Vagina (tissue), 2 donors: ENCODE measurements at regions not wholly inside any gene's neighbourhood (a gene's known extent, or its start where the extent isn't known, plus 50 kb on each side); places are given as distances from the start of the nearest gene placed in this dataset.
"Not testable (repeated sequence)": the region's sequence is repeated elsewhere in the genome, so short reads cannot be mapped to it uniquely, and the experiment has no call there.

Source experiments
- DNase-seq, 2 donors: peaks; one replicate each; pipeline ENCODE4 v3.0.0-alpha.2; 2017; ENCODE audit errors: extremely low spot score in 2 of 2
- H3K27ac ChIP-seq: fragments of 200-600 bp; sonication (generic); one replicate; pipeline ENCODE4 v1.5.1; 2019
- H3K27me3 ChIP-seq: fragments of 200-600 bp; sonication (generic); one replicate; pipeline ENCODE4 v1.5.1; 2019
- H3K36me3 ChIP-seq, 2 donors: fragments of 200-600 bp; sonication (generic); one replicate each; pipeline ENCODE4 v1.5.1; 2017 to 2019
- H3K4me1 ChIP-seq: fragments of 200-600 bp; sonication (generic); one replicate; pipeline ENCODE4 v1.5.1; 2019
- H3K4me3 ChIP-seq, 2 donors: fragments of 200-600 bp; sonication (generic); 1 replicate in 1 of 2; 2 replicates in 1 of 2; pipeline ENCODE4 v1.5.1; 2016 to 2019
- H3K9me3 ChIP-seq: fragments of 200-600 bp; sonication (generic); one replicate; pipeline ENCODE4 v1.5.1; 2019
- POLR2A ChIP-seq, 2 donors: fragments of 450-650 bp; IDR thresholded peaks; one replicate each; pipeline ENCODE4 v1.6.1; 2017; ENCODE audit warnings: antibody characterized with exemption in 2 of 2, mild to moderate bottlenecking in 2 of 2, moderate library complexity in 2 of 2
- POLR2AphosphoS5 ChIP-seq, 2 donors: sonication (generic); formaldehyde crosslinking; IDR thresholded peaks; one replicate each; pipeline ENCODE4 v1.9.0; 2017; ENCODE audit warnings: antibody characterized with exemption in 2 of 2, mild to moderate bottlenecking in 2 of 2, low read depth in 1 of 2; ENCODE audit not compliant: insufficient read depth in 1 of 2
- intact Hi-C: fragments of 100-400 bp; cut with DNase I; formaldehyde crosslinking; loops from one replicate; pipeline ENCODE4 v1.15.1; 2023
- TF ChIP-seq, protein P1 (sequence below), 3 experiments: fragments of 450-650 bp in 2 of 3; fragments of 200-600 bp in 1 of 3; sonication (generic) in 1 of 3; IDR thresholded peaks; one replicate each; pipeline ENCODE4 v1.5.1; 2017 to 2019; ENCODE audit warnings: antibody characterized with exemption in 3 of 3, mild to moderate bottlenecking in 2 of 3, moderate library complexity in 2 of 3

DNA sequence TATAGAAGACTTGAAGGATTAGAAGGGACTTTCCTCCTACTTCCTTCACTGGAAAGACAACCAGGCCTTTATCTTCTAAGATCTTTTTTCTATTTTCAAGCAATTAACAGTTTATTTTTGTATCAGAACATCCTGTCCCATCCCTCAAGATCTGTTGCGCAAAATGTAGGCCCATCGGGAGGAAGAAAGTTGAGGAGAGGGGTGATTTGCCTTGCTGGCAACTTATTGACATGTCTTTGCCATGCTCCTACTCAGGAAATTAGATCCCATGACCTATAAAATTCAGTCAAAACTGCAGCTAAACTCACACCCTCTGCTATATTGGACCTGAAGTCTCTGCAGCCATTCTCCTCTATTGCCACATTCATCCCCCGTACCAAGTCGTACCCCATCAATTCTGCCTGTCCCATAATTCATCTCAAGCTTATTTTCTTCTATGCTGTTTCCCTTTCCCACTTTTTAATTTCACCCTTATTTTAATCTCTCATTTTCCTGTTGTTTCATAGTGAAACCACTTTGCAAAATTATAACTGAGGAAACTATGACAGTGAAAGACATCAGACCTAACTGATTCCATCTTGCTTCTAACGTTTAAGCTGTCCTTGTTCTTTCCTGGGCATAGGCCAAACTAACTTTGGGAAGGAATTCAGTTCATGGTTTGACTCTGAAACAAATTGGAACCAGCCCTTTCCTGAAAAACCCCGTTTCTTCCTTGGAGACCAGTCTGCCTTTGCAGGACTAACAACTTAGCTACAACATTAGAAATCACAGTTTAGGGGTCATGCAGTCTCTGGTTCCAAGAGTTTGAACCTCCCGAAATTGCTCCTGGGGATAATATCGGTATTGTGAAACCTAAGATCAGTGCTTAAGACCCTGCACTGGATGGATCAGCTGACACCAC lies 195.7 kb upstream of the PTBP2 start:
- intact Hi-C loops: no loop called here
- H3K36me3 ChIP-seq: no peaks in the 10 kb centered on the region
- no peak for TF ChIP-seq POLR2A (IDR thresholded peaks at IDR 0.05)
- TF ChIP-seq, protein P1, sequence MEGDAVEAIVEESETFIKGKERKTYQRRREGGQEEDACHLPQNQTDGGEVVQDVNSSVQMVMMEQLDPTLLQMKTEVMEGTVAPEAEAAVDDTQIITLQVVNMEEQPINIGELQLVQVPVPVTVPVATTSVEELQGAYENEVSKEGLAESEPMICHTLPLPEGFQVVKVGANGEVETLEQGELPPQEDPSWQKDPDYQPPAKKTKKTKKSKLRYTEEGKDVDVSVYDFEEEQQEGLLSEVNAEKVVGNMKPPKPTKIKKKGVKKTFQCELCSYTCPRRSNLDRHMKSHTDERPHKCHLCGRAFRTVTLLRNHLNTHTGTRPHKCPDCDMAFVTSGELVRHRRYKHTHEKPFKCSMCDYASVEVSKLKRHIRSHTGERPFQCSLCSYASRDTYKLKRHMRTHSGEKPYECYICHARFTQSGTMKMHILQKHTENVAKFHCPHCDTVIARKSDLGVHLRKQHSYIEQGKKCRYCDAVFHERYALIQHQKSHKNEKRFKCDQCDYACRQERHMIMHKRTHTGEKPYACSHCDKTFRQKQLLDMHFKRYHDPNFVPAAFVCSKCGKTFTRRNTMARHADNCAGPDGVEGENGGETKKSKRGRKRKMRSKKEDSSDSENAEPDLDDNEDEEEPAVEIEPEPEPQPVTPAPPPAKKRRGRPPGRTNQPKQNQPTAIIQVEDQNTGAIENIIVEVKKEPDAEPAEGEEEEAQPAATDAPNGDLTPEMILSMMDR (IDR thresholded peaks at IDR 0.05): no peak
- TF ChIP-seq POLR2AphosphoS5 (IDR thresholded peaks at IDR 0.05; ENCODE audit: insufficient read depth in 1 of 2, low read depth in 1 of 2): peak in 1 of 2 donors; percentile 48

DNA sequence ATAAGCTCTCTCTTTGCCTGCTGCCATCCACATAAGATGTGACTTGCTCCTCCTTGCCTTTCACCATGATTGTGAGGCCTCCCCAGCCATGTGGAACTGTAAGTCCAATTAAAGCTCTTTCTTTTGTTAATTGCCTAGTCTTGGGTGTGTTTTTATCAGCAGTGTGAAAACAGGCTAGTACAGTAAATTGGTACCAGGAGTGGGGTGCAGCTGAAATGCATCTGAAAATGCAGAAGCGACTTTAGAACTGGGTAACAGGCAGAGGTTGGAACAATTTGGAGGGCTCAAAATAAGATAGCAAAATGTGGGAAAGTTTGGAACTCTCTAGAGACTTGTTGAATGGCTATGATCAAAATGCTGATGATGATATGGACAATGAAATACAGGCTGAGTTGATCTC lies 192.9 kb upstream of the PTBP2 start:
- H3K4me1 ChIP-seq, H3K36me3 ChIP-seq, H3K4me3 ChIP-seq, intact Hi-C loops, DNase-seq, H3K27ac ChIP-seq, H3K9me3 ChIP-seq, H3K27me3 ChIP-seq: not testable (repeated sequence)

More for the DNA sequence above, 195.7 kb upstream of the PTBP2 start:
- H3K27me3 ChIP-seq: no peaks in the 10 kb centered on the region
- no peaks in the 10 kb centered on the region for H3K9me3 ChIP-seq
- DNase-seq: no peak
- H3K27ac ChIP-seq: peak overlapping the region; percentile 39
- H3K4me3 ChIP-seq: no peak overlapping the region
- H3K4me1 ChIP-seq: peaks cover 8% of the 10 kb centered on the region

DNA sequence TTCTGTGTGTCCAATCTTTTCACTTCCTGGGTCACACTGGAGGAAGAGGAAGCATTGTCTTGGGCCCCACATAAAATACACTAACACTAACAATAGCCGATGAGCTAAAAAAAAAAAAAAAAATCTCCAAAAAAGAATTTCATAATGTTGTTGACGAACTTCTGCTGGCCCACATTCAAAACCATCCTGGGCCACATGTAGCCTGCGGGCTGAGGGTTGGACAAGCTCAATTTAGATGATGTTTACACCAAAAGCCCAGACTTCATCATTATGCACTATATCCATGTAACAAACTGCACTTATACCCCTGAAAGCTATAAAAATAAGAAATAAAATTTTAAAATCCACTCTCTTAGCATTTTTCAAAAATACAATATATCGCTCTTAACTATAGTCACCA lies 187.8 kb upstream of the PTBP2 start:
- H3K4me3 ChIP-seq: no peak overlapping the region

DNA sequence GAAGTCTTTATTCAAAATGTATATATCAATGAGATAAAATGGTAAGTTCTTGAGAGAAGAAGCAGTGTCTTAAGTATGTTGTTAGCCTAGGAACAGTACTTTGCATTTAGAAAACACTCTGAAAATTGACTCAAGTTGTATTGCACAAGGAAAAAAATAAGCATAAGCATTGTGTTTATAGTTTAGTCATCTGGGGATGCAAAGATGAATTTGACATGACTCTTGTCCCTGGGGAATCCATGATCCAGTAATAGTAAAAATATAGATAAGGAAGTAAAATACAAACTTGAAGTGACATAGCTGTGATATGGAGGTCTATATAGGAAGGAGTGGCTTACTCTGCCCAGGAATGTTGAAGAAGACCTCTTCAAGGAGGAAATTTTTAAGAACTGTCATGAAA lies 185.0 kb upstream of the PTBP2 start:
- H3K36me3 ChIP-seq: no peaks in the 10 kb centered on the region
- H3K27me3 ChIP-seq: no peaks in the 10 kb centered on the region
- TF ChIP-seq POLR2A (IDR thresholded peaks at IDR 0.05) (no peak), POLR2AphosphoS5 (IDR thresholded peaks at IDR 0.05; ENCODE audit: insufficient read depth in 1 of 2, low read depth in 1 of 2) (no peak)
- TF ChIP-seq, protein P1 (IDR thresholded peaks at IDR 0.05): no peak
- H3K4me3 ChIP-seq: no peak overlapping the region
- H3K27ac ChIP-seq: peak overlapping the region; percentile 76
- intact Hi-C loops: no loop called here
- H3K9me3 ChIP-seq: no peaks in the 10 kb centered on the region
- no peak for DNase-seq
- peaks cover 24% of the 10 kb centered on the region for H3K4me1 ChIP-seq

More for the DNA sequence above, 187.8 kb upstream of the PTBP2 start:
- TF ChIP-seq POLR2A (IDR thresholded peaks at IDR 0.05) (no peak), POLR2AphosphoS5 (IDR thresholded peaks at IDR 0.05; ENCODE audit: insufficient read depth in 1 of 2, low read depth in 1 of 2) (no peak)
- TF ChIP-seq, protein P1 (IDR thresholded peaks at IDR 0.05): no peak
- DNase-seq: no peak
- Histone ChIP-seq H3K36me3 (no peaks in the 10 kb centered on the region), H3K4me1 (peaks cover 14% of the 10 kb centered on the region), H3K27ac (no peak overlapping the region), H3K9me3 (no peaks in the 10 kb centered on the region), H3K27me3 (no peaks in the 10 kb centered on the region)
- intact Hi-C loops: no loop called here

DNA sequence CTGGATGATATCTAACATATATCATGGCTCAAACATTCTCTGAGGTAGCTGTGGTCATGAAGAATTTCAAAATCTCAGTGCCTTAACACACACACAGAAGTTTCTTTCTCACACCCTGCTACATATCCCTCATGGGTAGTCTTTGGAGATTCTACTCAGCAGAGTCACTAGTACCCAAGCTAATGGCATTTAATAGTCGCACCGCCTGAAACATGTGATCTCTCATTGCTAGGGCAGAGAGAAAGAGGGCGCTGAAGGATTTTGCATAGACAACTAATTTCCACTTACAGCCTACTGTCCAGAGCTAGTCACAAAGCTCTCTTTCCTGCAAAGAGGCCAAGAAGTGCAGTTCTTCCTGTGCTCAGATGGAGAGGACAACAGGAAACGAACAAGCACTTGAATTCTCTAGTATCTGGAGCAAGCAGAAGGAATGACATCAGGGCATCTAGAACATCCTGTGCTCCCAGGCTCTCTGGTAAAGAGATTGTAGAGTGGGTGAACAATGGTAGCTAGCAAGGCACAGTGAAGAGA lies 183.4 kb upstream of the PTBP2 start:
- H3K4me1 ChIP-seq: peaks cover 24% of the 10 kb centered on the region
- TF ChIP-seq, protein P1 (IDR thresholded peaks at IDR 0.05): no peak
- TF ChIP-seq POLR2A (IDR thresholded peaks at IDR 0.05) (no peak), POLR2AphosphoS5 (IDR thresholded peaks at IDR 0.05; ENCODE audit: insufficient read depth in 1 of 2, low read depth in 1 of 2) (no peak)
- H3K4me3 ChIP-seq: no peak overlapping the region

More for the DNA sequence above, 183.4 kb upstream of the PTBP2 start:
- DNase-seq: no peak
- no peaks in the 10 kb centered on the region for H3K9me3 ChIP-seq
- H3K27me3 ChIP-seq: no peaks in the 10 kb centered on the region
- no peaks in the 10 kb centered on the region for H3K36me3 ChIP-seq
- intact Hi-C loops: no loop called here
- peak overlapping the region; percentile 76 for H3K27ac ChIP-seq
